Neural progenitor cell (in vitro differentiated cells): ENCODE measurements at regions not wholly inside any gene's neighbourhood (a gene's known extent, or its start where the extent isn't known, plus 50 kb on each side); places are given as distances from the start of the nearest gene placed in this dataset.

Experiments
- DNase-seq: peaks from one replicate; pipeline ENCODE4 v3.0.0-alpha.2; 2016; ENCODE audit warnings: low spot score
- H2AFZ ChIP-seq: fragments of 200-600 bp; sonication (generic); replicated peaks from 2 replicates; pipeline ENCODE4 v1.6.1; 2016; ENCODE audit warnings: antibody characterized with exemption
- H3F3A ChIP-seq: fragments of 200-600 bp; sonication (generic); 2 replicates; pipeline ENCODE4 v1.6.1; 2016; ENCODE audit warnings: antibody characterized with exemption, low read depth
- H3K27ac ChIP-seq: fragments of 200-600 bp; sonication (generic); 2 replicates; pipeline ENCODE4 v1.5.1; 2016; ENCODE audit warnings: mild to moderate bottlenecking
- H3K27me3 ChIP-seq: fragments of 200-600 bp; sonication (generic); 2 replicates; pipeline ENCODE4 v1.6.1; 2016; ENCODE audit warnings: mild to moderate bottlenecking, moderate library complexity
- H3K36me3 ChIP-seq: fragments of 200-600 bp; sonication (generic); 2 replicates; pipeline ENCODE4 v1.5.1; 2016
- H3K4me1 ChIP-seq: fragments of 200-600 bp; sonication (generic); 2 replicates; pipeline ENCODE4 v1.6.1; 2016; ENCODE audit warnings: mixed run types
- H3K4me2 ChIP-seq: fragments of 200-600 bp; sonication (generic); 2 replicates; pipeline ENCODE4 v1.6.1; 2016
- H3K4me3 ChIP-seq: fragments of 200-600 bp; sonication (generic); 2 replicates; pipeline ENCODE4 v1.5.1; 2016
- H3K79me2 ChIP-seq: fragments of 200-600 bp; sonication (generic); 2 replicates; pipeline ENCODE4 v1.6.1; 2016; ENCODE audit warnings: low read depth
- H3K9ac ChIP-seq: fragments of 200-600 bp; sonication (generic); 2 replicates; pipeline ENCODE4 v1.6.1; 2016
- H3K9me3 ChIP-seq: fragments of 200-600 bp; sonication (generic); 2 replicates; pipeline ENCODE4 v1.5.1; 2016; ENCODE audit warnings: low read depth
- H4K20me1 ChIP-seq: fragments of 200-600 bp; sonication (generic); 2 replicates; pipeline ENCODE4 v1.6.1; 2016; ENCODE audit warnings: low read depth
- H3K27ac Mint-ChIP-seq: 3 replicates; pipeline ENCODE4 v1.8.0; 2021; ENCODE audit warnings: mixed read lengths
- H3K27me3 Mint-ChIP-seq: 2 replicates; pipeline ENCODE4 v1.8.0; 2022; ENCODE audit warnings: low read depth, mild to moderate bottlenecking, inconsistent platforms, moderate library complexity, mixed read lengths; ENCODE audit not compliant: insufficient read depth
- H3K36me3 Mint-ChIP-seq: 3 replicates; pipeline ENCODE4 v1.8.0; 2021; ENCODE audit warnings: mixed read lengths
- H3K4me1 Mint-ChIP-seq: 3 replicates; pipeline ENCODE4 v1.8.0; 2021; ENCODE audit warnings: mixed read lengths
- H3K4me3 Mint-ChIP-seq: 3 replicates; pipeline ENCODE4 v1.8.0; 2021; ENCODE audit warnings: mild to moderate bottlenecking, moderate library complexity, mixed read lengths
- H3K9me3 Mint-ChIP-seq: 3 replicates; pipeline ENCODE4 v1.8.0; 2020; ENCODE audit warnings: mixed read lengths
- CTCF ChIP-seq: fragments of 200-600 bp; sonication (generic); IDR thresholded peaks from 2 replicates; pipeline ENCODE4 v1.5.1; 2017; ENCODE audit warnings: antibody characterized with exemption, mild to moderate bottlenecking
- EZH2 ChIP-seq: fragments of 200-600 bp; sonication (generic); IDR thresholded peaks from 2 replicates; pipeline ENCODE4 v1.6.1; 2017; ENCODE audit warnings: antibody characterized with exemption, mild to moderate bottlenecking, moderate library complexity
- EZH2phosphoT487 ChIP-seq: fragments of 200-600 bp; sonication (generic); IDR thresholded peaks from 2 replicates; pipeline ENCODE4 v1.6.1; 2017; ENCODE audit warnings: antibody characterized with exemption

- no peak overlapping the region for H3K4me3 ChIP-seq
- no peaks in the 10 kb centered on the region for H3K36me3 Mint-ChIP-seq
- no peak for DNase-seq
- H3F3A ChIP-seq, result no peaks in the 10 kb centered on the region
- no peak overlapping the region for H3K4me2 ChIP-seq
- H4K20me1 ChIP-seq, result no peaks in the 10 kb centered on the region
- H3K9me3 ChIP-seq, result no peaks in the 10 kb centered on the region
- no peaks in the 10 kb centered on the region for H3K79me2 ChIP-seq
- no peaks in the 10 kb centered on the region for H3K36me3 ChIP-seq
- no peak overlapping the region for H2AFZ ChIP-seq
- H3K27me3 ChIP-seq, result no peaks in the 10 kb centered on the region
- H3K9me3 Mint-ChIP-seq, result no peaks in the 10 kb centered on the region
- TF ChIP-seq EZH2, result no peak
- no peak for TF ChIP-seq EZH2phosphoT487
- H3K27ac ChIP-seq, result no peak overlapping the region
- no peak overlapping the region for H3K9ac ChIP-seq
- no peaks in the 10 kb centered on the region for H3K4me1 ChIP-seq
- no peaks in the 10 kb centered on the region for H3K4me1 Mint-ChIP-seq
- H3K27me3 Mint-ChIP-seq, result no peaks in the 10 kb centered on the region
- no peak overlapping the region for H3K27ac Mint-ChIP-seq
- no peak overlapping the region for H3K4me3 Mint-ChIP-seq
Observed at GRCh38 chr2:139669675-139670074, 889.5 kb upstream of the NXPH2 start.

- Histone ChIP-seq H4K20me1 (no peaks in the 10 kb centered on the region), H3K9me3 (no peaks in the 10 kb centered on the region), H3K4me3 (no peak overlapping the region), H3K27ac (no peak overlapping the region), H3K36me3 (no peaks in the 10 kb centered on the region), H2AFZ (no peak overlapping the region), H3F3A (no peaks in the 10 kb centered on the region), H3K4me1 (no peaks in the 10 kb centered on the region), H3K9ac (no peak overlapping the region), H3K79me2 (no peaks in the 10 kb centered on the region), H3K27me3 (no peaks in the 10 kb centered on the region), H3K4me2 (no peak overlapping the region)
- no peaks in the 10 kb centered on the region for H3K36me3 Mint-ChIP-seq
- H3K9me3 Mint-ChIP-seq, result peaks cover 12% of the 10 kb centered on the region
- H3K4me3 Mint-ChIP-seq, result no peak overlapping the region
- H3K27me3 Mint-ChIP-seq, result no peaks in the 10 kb centered on the region
- TF ChIP-seq EZH2phosphoT487 (no peak), EZH2 (no peak), CTCF (no peak)
- H3K4me1 Mint-ChIP-seq, result no peaks in the 10 kb centered on the region
- no peak overlapping the region for H3K27ac Mint-ChIP-seq
- DNase-seq, result no peak
Observed at GRCh38 chr2:139652385-139652784, 872.2 kb upstream of the NXPH2 start.

GRCh38 chr2:139645617-139646016 lies 865.4 kb upstream of the NXPH2 start:
- no peak overlapping the region for H3K4me2 ChIP-seq
- H3K4me1 Mint-ChIP-seq, result no peaks in the 10 kb centered on the region
- no peaks in the 10 kb centered on the region for H3K27me3 Mint-ChIP-seq
- no peak overlapping the region for H3K4me3 ChIP-seq
- H3K9ac ChIP-seq, result no peak overlapping the region
- H3K79me2 ChIP-seq, result no peaks in the 10 kb centered on the region
- H4K20me1 ChIP-seq, result no peaks in the 10 kb centered on the region
- peaks cover 17% of the 10 kb centered on the region for H3K9me3 Mint-ChIP-seq
- H3F3A ChIP-seq, result no peaks in the 10 kb centered on the region
- no peaks in the 10 kb centered on the region for H3K36me3 Mint-ChIP-seq
- H2AFZ ChIP-seq, result no peak overlapping the region
- DNase-seq, result no peak
- H3K27ac Mint-ChIP-seq, result no peak overlapping the region
- no peak overlapping the region for H3K4me3 Mint-ChIP-seq
- H3K9me3 ChIP-seq, result no peaks in the 10 kb centered on the region
- no peaks in the 10 kb centered on the region for H3K27me3 ChIP-seq
- H3K36me3 ChIP-seq, result no peaks in the 10 kb centered on the region
- no peaks in the 10 kb centered on the region for H3K4me1 ChIP-seq
- no peak for TF ChIP-seq EZH2
- no peak for TF ChIP-seq EZH2phosphoT487
- no peak for TF ChIP-seq CTCF
- no peak overlapping the region for H3K27ac ChIP-seq

- no peak overlapping the region for H3K4me3 Mint-ChIP-seq
- H3K4me1 Mint-ChIP-seq, result no peaks in the 10 kb centered on the region
- Histone ChIP-seq H3K27me3 (no peaks in the 10 kb centered on the region), H4K20me1 (no peaks in the 10 kb centered on the region), H3F3A (no peaks in the 10 kb centered on the region), H3K9ac (no peak overlapping the region), H3K4me2 (no peak overlapping the region), H3K4me1 (no peaks in the 10 kb centered on the region), H2AFZ (no peak overlapping the region), H3K9me3 (no peaks in the 10 kb centered on the region), H3K79me2 (no peaks in the 10 kb centered on the region), H3K27ac (no peak overlapping the region), H3K4me3 (no peak overlapping the region), H3K36me3 (no peaks in the 10 kb centered on the region)
- TF ChIP-seq CTCF (no peak), EZH2 (no peak), EZH2phosphoT487 (no peak)
- no peak for DNase-seq
- H3K27me3 Mint-ChIP-seq, result no peaks in the 10 kb centered on the region
- no peak overlapping the region for H3K27ac Mint-ChIP-seq
- H3K9me3 Mint-ChIP-seq, result peaks cover 9% of the 10 kb centered on the region
- H3K36me3 Mint-ChIP-seq, result no peaks in the 10 kb centered on the region
Observed at GRCh38 chr2:139643139-139643538, 862.9 kb upstream of the NXPH2 start.
